ENCODE measurements at regions not wholly inside any gene's neighbourhood (a gene's known extent, or its start where the extent isn't known, plus 50 kb on each side); places are given as distances from the start of the nearest gene placed in this dataset.

- Histone ChIP-seq H3K4me3 (ENCODE audit: low read depth, low read length, poor library complexity, severe bottlenecking) (no peak overlapping the region), H3K4me2 (ENCODE audit: low read length) (no peak overlapping the region), H3K27ac (ENCODE audit: low read depth, low read length, poor library complexity, severe bottlenecking) (no peak overlapping the region), H3K9me2 (ENCODE audit: low read depth, low read length) (no peaks in the 10 kb centered on the region), H3K79me2 (ENCODE audit: insufficient read depth, low read length) (no peaks in the 10 kb centered on the region), H3K36me3 (ENCODE audit: insufficient read depth, low read length) (no peaks in the 10 kb centered on the region), H2AFZ (ENCODE audit: low read length) (no peak overlapping the region), H3K27me3 (ENCODE audit: insufficient read depth, low read length) (no peaks in the 10 kb centered on the region), H3K9me3 (ENCODE audit: low read length) (no peaks in the 10 kb centered on the region), H3K4me1 (ENCODE audit: insufficient read depth, low read length, severe bottlenecking) (no peaks in the 10 kb centered on the region), H3F3A (ENCODE audit: insufficient read depth, low read length) (no peaks in the 10 kb centered on the region), H3K9ac (ENCODE audit: low read length) (no peak overlapping the region), H4K20me1 (ENCODE audit: insufficient read depth, low read length) (no peaks in the 10 kb centered on the region)
- TF ChIP-seq CTCF (IDR thresholded peaks at IDR 0.05; ENCODE audit: low read length) (no peak), EZH2 (IDR thresholded peaks at IDR 0.05; ENCODE audit: borderline replicate concordance, low read length) (no peak)
Observed at GRCh38 chr11:81852896-81853295, 880.8 kb downstream of the FAM181B start.

GRCh38 chr11:81840380-81840779, 893.3 kb downstream of the FAM181B start:
- Histone ChIP-seq H3K9me2 (ENCODE audit: low read depth, low read length) (no peaks in the 10 kb centered on the region), H3K4me1 (ENCODE audit: insufficient read depth, low read length, severe bottlenecking) (no peaks in the 10 kb centered on the region), H3K27ac (ENCODE audit: low read depth, low read length, poor library complexity, severe bottlenecking) (no peak overlapping the region), H4K20me1 (ENCODE audit: insufficient read depth, low read length) (no peaks in the 10 kb centered on the region), H3K9ac (ENCODE audit: low read length) (no peak overlapping the region), H3K4me3 (ENCODE audit: low read depth, low read length, poor library complexity, severe bottlenecking) (no peak overlapping the region), H2AFZ (ENCODE audit: low read length) (no peak overlapping the region), H3K9me3 (ENCODE audit: low read length) (no peaks in the 10 kb centered on the region), H3K79me2 (ENCODE audit: insufficient read depth, low read length) (no peaks in the 10 kb centered on the region), H3F3A (ENCODE audit: insufficient read depth, low read length) (no peaks in the 10 kb centered on the region), H3K36me3 (ENCODE audit: insufficient read depth, low read length) (no peaks in the 10 kb centered on the region), H3K27me3 (ENCODE audit: insufficient read depth, low read length) (no peaks in the 10 kb centered on the region), H3K4me2 (ENCODE audit: low read length) (no peak overlapping the region)
- TF ChIP-seq CTCF (IDR thresholded peaks at IDR 0.05; ENCODE audit: low read length) = no peak
- TF ChIP-seq EZH2 (IDR thresholded peaks at IDR 0.05; ENCODE audit: borderline replicate concordance, low read length) = no peak

GRCh38 chr11:81839976-81840375, 893.7 kb downstream of the FAM181B start:
- no peak overlapping the region for H3K27ac ChIP-seq (ENCODE audit: low read depth, low read length, poor library complexity, severe bottlenecking)
- no peak overlapping the region for H3K4me3 ChIP-seq (ENCODE audit: low read depth, low read length, poor library complexity, severe bottlenecking)
- no peaks in the 10 kb centered on the region for H3K4me1 ChIP-seq (ENCODE audit: insufficient read depth, low read length, severe bottlenecking)
- H3K36me3 ChIP-seq (ENCODE audit: insufficient read depth, low read length) = no peaks in the 10 kb centered on the region
- no peaks in the 10 kb centered on the region for H3K9me3 ChIP-seq (ENCODE audit: low read length)
- no peaks in the 10 kb centered on the region for H3K27me3 ChIP-seq (ENCODE audit: insufficient read depth, low read length)
- H3K9me2 ChIP-seq (ENCODE audit: low read depth, low read length) = no peaks in the 10 kb centered on the region
- H2AFZ ChIP-seq (ENCODE audit: low read length) = no peak overlapping the region
- no peak overlapping the region for H3K4me2 ChIP-seq (ENCODE audit: low read length)
- no peak overlapping the region for H3K9ac ChIP-seq (ENCODE audit: low read length)
- H3K79me2 ChIP-seq (ENCODE audit: insufficient read depth, low read length) = no peaks in the 10 kb centered on the region
- TF ChIP-seq CTCF (IDR thresholded peaks at IDR 0.05; ENCODE audit: low read length) = no peak
- no peak for TF ChIP-seq EZH2 (IDR thresholded peaks at IDR 0.05; ENCODE audit: borderline replicate concordance, low read length)
- H4K20me1 ChIP-seq (ENCODE audit: insufficient read depth, low read length) = no peaks in the 10 kb centered on the region
- no peaks in the 10 kb centered on the region for H3F3A ChIP-seq (ENCODE audit: insufficient read depth, low read length)

Data from OCI-LY1 (cell line).